ENCODE measurements at regions not wholly inside any gene's neighbourhood (a gene's known extent, or its start where the extent isn't known, plus 50 kb on each side); places are given as distances from the start of the nearest gene placed in this dataset.
"Not testable (repeated sequence)": the region's sequence is repeated elsewhere in the genome, so short reads cannot be mapped to it uniquely, and the experiment has no call there.

DNA sequence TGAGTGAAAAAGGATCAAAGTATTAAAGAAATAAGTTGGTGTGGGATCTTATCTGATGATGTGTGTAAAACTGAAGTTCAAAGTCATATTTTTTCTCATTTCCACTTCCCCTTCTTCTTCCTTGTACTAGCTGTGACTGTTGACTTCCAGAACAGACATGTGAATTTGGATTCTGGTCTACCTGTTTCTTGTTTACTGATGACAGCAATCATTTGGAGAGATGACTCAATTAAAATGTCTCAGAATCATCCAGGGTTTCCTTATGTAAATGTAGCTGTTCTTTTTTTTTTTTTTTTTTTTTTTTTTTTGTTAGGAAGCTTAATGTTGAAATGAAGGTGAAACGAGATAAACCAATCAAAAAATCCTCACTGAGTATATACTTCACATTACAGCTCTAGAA lies 819.9 kb upstream of the PIK3C3 start:
- no peak for DNase-seq (ENCODE audit: low read depth in 2 of 2)

DNA sequence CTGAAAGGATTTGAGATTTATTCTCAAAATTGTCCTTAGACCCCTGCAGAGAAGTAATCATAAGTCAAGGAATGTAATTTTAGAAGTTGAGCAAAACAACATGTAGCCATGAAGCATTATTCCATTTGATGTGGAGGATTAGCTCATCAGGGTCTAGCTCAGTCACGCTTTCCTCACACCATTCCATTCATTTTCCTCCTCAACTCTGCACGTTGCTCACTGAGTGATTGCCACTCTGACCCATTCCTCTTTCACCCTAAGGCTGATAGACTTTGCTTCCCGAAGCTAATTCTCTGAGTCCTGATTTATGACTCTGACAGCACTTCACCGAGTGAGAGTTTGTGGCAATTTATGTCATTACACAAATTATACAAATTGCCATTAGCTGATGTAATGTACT lies 820.6 kb upstream of the PIK3C3 start:
- no peak for DNase-seq (ENCODE audit: low read depth in 2 of 2)

DNA sequence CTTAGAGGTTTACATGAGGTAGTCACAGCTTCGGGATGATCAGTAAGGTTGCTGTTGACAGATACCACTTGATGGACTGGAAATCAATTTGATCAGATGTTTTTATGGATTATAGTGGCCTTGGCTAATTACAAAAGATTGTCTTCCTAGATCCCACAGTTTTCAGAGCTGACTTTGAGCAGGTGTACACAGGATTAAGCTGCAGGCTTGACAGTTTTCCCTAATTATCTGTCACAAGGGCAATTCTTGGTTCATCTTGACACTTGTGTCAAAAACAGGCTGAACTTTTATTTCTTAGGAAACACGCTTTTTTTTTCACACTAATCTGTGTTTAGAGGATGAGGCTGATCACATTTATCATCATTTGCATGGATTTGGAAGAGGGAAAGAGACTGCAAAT lies 824.0 kb upstream of the PIK3C3 start:
- no peak for DNase-seq (ENCODE audit: low read depth in 2 of 2)

DNA sequence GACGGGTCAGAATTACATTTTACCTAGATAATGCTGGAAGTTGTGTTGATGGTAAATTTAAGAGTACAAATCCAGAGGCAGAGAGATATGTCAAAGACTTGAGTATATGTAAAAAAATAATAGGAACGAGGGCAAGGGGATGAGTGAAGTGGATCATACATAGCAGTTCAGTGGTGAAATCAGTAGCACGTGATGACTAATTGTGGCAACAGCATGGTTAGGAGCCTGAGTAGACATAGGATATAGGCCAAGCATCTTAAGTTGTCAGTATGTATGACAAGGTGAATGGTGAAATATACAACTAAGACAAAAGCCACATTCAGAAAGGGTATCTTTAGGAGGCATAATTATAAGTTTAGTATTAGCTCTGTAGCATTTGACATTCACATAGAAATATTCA lies 826.5 kb upstream of the PIK3C3 start:
- DNase-seq (ENCODE audit: low read depth in 2 of 2): no peak

DNA sequence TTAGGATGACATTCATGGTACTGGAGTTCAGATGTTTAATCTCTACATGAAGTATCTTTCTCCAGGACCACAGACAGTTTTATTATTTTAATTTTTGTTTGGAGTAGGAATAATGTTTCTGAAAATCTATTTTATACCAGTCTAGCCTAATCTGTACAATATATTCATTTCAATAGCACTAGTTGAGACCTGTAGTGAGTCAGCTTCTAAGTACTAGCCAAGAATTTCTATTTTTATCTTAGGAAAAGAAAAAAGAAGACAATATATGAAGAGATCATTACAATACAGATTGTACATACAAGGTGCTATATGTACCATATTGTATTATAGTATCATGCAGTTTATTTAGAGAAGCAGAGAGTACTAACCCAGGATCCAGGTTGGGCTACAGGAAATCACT lies 826.9 kb upstream of the PIK3C3 start:
- DNase-seq (ENCODE audit: low read depth in 2 of 2): no peak

DNA sequence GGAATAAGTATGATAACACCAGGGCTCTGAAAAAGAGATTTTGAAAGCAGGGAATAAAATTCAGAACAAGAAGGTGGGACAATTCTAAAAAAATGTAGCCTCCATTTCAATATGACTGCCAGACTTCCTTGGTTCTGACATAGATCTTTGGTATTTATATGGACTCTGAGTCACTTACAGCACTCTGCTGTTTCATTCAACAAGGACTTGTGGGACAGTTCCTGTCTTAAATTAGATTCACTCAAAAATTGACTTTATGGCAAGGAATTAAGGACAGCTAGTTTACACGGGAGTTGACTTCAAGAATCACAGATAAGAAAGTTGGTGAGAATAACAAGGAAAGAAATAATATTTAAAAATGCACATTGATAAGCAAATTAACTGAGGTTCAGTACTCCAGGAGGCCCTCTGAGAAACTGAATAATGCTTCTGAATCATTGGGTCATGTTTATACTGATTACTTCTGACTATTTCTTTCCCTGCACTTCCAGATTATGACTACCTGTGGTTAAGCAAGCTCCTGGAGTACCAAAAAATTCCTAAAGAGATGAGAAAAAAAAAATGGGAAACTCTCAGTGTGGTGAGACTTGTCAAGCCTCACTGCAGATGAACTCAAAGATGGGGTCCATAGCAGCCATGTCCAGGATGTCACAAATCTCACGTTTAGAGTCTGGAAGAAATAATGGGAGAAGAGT lies 828.3 kb upstream of the PIK3C3 start:
- DNase-seq (ENCODE audit: low read depth in 2 of 2): no peak

DNA sequence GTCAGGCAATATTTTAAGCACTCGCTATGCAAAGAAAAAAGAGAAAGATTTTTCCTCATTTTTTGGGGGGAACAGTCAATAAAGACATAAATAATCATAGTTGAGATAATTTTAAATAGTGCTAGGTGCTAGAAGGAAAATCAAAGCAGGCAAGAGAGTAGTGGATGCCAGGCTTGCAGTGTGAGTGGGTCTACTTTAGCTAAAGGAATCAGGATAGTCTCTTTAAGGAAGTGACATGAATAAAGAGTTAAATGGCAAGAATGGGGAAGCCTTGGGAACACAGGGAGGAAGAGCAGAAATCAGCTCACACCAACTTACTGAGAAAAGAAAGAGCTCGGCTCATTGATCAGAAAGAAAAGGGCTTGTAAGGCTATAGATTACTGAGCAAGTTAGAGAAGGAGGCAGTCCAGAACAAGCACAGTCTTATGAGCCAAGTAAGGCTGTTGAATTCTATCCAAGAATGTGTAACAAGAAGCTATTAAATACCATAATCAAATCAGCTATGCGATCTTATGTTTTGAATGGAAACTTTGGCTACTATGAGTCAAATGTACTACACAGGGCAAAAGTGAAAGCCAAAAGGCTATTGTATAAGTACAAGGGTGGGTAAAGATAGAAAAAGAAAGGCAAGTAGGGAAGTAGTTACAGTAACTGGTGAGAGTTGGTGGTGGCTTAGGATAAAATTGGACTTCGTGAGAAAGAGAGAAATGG lies 833.8 kb upstream of the PIK3C3 start:
- no peak for DNase-seq (ENCODE audit: low read depth in 2 of 2)

DNA sequence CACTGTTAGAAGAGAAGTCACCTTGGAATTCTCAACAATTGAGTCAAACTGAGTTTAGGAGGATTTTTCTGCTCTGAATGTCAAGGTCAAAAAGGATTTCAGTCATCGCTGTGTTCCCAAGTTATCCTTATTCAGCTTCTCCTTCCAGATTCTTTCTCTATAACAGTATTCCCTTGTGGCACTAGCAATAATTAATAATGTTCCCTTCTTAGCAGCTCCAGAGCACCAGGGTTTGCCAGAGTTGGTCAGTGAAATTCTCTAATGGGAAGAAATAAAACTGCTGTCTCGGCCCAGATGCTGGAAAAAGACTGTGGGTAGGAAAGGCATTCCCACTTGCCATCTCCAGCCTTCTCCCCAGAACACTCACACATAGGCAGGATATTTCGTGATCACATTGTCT lies 836.0 kb upstream of the PIK3C3 start:
- DNase-seq (ENCODE audit: low read depth in 2 of 2): no peak

DNA sequence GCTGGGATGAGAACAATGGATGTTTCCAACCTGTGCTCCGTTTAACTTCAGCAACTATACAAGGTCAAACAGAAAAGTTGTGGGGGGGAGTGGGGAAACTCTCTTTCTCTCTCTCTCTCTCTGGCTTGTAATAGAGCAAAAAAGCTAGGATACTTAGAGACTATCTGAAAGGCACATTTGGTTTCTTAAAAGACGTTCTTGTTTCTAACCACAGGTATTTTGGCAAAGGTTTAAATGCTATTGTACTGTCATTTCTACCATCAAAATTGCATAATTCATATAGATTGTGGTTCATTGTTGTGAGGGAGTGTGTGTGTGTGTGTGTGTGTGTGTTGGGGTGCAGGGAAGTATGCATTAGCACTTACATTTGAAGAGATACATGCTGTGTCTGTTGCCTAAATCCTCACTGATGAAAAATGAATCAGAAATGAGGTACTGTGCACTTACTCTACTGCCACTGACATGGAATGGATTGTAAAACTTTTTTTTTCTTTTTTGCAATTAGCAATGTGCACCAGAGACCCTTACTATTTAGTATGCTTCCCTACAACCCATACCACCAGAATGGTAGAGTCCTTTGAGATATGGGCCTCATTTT lies 841.0 kb upstream of the PIK3C3 start:
- no peak for DNase-seq (ENCODE audit: low read depth in 2 of 2)

DNA sequence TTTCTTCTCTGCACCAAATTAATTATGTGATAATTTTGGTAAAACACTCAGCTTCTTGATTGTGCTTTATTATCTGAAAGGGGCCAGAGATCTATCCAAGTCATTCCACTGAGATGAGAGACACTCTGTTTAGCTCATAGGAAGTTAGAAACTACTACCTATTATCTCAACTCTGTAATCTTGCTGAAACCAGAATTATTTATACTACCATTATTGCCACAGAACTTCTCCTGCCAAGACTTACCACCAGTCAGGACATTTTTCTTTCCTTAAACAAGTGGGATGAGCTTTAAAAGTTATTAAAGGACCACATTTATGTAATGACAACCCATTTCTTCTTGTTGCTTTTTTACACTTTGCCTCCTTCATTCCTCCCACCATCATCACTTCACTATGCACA lies 855.6 kb upstream of the PIK3C3 start:
- no peak for DNase-seq (ENCODE audit: low read depth in 2 of 2)

DNA sequence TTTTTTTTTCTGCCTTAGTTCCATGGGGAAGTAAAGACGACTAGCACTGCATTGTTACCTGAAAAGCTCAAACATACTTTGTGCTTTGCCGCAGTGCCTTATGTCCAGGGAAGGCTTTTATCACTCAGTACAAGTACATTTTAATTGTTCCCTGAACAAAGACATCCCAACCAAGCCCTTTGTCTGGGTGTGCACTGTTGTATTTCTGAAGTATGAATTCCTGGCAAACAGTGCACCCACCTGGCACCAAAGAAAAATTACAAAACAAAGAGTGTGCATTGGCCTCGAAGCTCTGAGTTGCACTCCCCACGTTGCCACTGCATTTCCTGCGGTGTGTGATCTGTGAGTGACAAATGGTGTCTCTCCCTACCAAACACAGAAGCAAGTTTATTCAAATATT lies 858.5 kb upstream of the PIK3C3 start:
- no peak for DNase-seq (ENCODE audit: low read depth in 2 of 2)

DNA sequence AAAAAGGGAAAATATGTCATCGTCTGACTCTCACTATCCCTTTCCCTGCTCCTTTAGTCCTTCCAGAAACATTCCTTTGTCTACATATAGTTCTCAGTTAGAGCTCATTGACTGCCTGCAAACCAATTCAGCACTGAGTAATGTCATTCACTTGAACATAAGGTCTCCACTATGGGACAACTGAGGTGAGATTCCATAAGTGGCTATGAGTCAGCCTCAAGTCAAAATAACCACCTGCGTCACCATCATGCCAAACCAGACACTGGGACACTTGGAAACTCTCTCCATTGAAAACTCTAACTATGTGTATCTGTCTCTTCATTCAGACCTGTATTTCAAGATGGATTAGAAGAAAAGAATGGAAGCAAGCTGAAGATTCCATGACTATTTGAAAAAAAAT lies 878.0 kb upstream of the PIK3C3 start:
- no peak for DNase-seq (ENCODE audit: low read depth in 2 of 2)

DNA sequence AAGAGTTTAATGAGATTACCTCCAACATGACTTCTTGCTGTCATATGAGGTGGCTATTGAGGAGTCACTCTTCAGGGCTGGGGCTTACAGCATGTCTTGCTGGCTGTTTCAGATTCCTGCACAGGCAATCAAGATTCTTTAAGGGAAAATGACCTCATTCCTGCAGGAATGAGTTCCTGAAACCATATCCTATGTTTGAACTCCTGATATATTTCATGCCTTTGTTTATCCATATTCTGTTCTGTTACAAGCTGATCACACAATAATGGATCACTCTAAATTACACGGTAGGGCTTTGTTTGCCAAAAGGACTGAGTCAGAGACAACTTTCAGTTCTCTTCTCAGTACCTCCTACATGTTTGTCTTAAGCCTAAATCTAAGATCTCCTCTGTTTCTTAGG lies 879.8 kb upstream of the PIK3C3 start:
- no peak for DNase-seq (ENCODE audit: low read depth in 2 of 2)

DNA sequence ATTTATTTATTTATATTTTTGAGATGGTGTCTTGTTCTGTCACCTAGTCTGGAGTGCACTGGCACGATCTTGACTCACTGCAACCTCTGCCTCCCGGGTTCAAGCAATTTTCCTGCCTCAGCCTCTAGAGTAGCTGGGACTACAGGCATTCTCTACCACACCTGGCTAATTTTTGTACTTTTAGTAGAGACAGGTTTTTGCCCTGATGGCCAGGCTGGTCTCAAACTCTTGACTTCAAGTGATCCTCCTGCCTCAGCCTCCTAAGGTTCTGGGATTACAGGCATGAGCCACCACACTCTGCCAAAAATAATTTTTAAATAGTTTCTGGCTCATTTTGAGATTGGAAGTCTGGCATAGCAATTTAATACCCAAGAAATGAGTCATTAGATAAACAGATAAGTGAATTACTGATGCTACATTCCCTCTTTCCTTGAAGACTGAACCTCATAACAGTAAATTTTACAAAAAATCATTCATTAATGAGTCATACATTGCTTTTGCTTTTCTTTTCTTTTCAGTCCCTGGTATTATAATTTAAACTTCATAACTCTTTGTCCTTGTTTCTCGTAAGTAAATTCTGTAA lies 881.6 kb upstream of the PIK3C3 start:
- no peak for DNase-seq (ENCODE audit: low read depth in 2 of 2)

DNA sequence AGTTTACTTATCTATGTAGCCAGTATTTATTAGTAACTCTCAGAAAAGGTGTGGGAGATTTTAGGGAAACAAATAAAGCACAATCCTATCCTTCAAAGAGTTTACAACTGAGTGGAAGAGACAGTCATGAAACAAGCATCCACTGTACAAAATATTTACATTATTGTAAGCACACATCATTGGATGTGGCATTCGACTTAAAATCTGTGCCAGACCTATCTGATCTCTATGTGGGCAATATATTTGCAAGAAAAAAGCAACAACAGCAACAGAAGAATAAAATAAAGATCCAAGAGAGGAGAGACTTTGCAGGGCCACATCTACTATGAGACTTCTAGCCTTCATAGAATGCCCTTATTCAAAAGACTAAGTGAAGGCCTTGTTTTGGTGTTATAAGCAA lies 882.1 kb upstream of the PIK3C3 start:
- DNase-seq (ENCODE audit: low read depth in 2 of 2): no peak

DNA sequence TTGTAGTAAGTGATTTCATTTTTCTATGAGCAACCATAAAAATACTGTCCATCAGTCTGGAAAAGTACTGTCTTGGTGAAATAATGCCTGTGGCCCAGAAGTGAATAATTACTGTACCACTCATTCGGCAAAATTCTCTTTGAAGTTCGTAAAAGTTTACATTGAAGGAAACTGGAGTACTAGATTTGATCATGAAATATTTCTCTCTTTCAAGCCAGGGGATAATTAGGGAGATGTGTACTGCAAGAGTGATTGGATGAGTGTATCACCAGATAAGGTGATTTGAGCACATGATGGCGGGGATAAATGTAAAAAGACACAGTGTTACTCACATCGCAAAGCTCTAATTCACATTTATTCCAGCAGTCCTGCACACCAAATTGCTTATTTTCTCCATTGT lies 883.2 kb upstream of the PIK3C3 start:
- no peak for DNase-seq (ENCODE audit: low read depth in 2 of 2)

DNA sequence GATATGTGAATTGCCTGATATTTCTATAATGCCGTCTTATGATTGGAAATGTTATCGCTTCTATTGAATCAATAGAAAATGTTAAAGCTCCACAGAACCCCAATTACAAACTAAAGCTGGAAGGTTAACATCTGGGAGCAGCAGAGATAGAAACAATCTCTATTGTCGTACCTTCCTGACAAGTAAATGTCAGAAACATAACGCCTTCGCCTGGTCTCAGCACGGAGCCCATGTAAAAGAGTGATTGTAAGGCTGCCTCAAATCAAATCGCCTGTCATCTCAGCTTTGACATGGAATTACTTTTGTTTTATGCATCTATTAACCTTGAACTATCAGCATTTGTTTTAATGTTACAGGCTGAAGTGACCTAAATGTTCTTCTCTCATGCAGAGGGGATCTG lies 885.9 kb upstream of the PIK3C3 start:
- no peak for DNase-seq (ENCODE audit: low read depth in 2 of 2)

DNA sequence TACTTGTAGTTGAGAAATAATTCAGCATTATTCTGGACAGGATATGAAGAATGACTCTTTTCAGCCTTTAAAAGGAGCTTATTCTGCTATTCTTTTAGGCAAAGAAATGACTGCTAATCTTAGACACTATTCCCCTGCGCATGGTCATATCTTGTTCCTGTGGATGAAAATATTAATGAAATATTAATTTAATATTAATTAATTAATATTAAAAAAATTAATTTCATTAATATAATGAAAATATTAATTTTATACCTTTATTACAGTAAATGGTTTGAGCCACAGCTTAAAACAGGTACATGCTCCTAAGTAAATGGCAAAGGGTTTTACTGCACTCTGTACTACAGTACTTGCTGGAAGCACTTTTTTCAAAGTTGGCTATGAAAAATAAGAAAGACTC lies 890.1 kb upstream of the PIK3C3 start:
- DNase-seq (ENCODE audit: low read depth in 2 of 2): no peak

DNA sequence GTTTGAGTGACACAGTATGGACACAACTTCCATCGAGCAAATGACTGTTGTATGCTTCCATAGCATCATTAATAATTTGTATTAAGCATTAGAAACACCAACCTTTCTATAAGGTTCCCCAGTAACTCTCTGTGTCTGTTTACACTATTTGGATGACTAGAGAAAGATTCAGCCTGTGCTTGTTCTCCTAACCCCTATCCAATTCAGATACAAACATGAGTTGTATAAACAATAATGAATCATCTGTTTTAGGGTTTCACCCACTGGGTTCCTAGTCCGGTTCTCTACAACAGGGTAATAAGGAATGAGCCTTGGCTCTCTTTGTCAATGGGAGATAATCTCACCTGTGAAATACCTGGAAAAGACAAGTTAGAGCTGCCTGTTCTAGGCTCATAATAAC lies 894.1 kb upstream of the PIK3C3 start:
- DNase-seq (ENCODE audit: low read depth in 2 of 2): no peak

DNA sequence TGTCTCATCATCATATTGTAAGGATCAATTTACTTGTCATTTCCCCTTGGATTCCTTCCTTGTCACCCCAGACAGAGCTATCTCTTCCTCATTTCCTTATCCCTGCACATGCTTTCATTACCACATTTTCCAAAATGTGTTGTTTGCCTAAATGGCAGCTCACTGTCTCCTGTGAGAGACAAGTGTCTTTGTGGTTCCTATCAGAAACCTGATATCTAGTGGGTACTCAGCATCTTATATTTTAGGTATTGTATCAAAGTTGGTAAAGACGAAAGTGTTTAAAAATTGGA lies 896.0 kb upstream of the PIK3C3 start:
- no peak for DNase-seq (ENCODE audit: low read depth in 2 of 2)

DNA sequence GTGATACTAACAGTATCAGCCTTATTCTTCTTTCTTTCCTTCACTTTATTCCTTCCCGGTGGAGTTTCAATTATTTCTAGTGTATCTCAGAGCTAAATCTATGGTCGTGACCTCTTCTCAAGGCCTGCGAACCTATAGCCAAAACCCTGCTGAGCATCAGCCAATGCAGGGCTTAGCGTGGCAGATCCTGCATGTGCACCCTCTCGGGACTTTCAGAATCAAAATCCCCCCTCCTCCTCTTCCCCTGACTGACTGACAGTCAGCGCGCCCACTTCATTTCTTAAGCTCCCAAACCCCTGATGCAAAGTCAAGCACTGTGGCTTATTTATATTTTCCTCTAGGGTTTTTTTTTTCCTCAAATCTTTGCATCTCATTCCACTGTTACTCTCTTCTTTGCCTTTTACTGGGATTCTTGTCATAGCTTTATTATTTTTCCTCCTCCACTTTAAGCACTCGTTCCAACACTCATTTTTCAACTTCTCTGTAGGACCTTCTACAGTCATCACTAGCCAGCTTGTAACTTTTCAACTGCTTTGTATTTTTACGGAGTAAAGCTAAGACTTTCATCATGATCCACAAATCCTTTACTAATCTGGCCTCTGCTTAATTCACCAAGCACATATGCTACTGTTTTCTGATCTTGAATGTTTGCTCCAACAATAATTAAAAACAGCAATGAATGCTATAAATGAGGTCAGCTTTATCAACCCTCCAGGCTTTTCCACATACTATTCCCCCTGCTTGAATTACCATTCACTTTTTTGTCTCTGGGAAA lies 896.5 kb upstream of the PIK3C3 start:
- DNase-seq (ENCODE audit: low read depth in 2 of 2): no peak

DNA sequence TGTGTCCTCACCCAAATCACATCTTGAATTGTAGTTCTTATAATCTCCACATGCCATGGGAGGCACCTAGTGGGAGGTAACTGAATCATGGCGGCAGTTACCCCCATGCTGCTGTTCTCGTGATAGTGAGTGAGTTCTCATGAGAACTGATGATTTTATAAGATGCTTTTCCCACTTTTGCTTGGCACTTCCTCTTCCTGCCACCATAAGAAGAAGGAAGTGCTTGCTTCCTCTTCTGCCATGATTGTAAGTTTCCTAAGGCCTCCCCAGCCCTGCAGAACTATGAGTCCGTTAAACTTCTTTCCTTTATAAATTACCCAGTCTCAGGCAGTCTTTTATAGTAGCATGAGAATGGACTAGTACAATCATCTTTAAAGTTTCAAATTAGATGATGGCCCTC lies 902.4 kb upstream of the PIK3C3 start:
- DNase-seq (ENCODE audit: low read depth in 2 of 2): no peak

DNA sequence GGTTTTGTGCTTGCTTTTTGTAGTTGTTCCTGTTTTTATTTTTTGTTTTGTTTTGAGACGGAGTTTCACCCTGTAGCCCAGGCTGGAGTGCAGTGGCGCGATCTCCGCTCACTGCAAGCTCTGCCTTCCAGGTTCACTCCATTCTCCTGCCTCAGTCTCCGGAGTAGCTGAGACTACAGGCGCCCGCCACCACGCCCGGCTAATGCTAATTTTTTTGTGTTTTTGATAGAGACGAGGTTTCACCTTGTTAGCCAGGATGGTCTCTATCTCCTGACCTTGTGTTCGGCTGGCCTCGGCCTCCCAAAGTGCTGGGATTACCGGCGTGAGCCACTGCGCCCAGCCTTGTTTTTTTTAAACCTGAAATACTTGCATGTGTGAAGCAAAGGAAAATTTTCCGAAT lies 908.8 kb upstream of the PIK3C3 start:
- not testable (repeated sequence) for DNase-seq (ENCODE audit: low read depth in 2 of 2)

All from stimulated activated CD4-positive, alpha-beta T cell treated with anti-CD3 and anti-CD28 coated beads, Interleukin-1b, Interleukin-23, amount 100 ng/mL, for 4 hours (primary cell).